GM10266 (cell line): ENCODE measurements at regions not wholly inside any gene's neighbourhood (a gene's known extent, or its start where the extent isn't known, plus 50 kb on each side); places are given as distances from the start of the nearest gene placed in this dataset.

Experiments
- DNase-seq: peaks from one replicate; pipeline ENCODE4 v3.0.0; 2012; ENCODE audit errors: extremely low spot score
- TF ChIP-seq, protein P1 (sequence below): IDR thresholded peaks from 2 replicates; pipeline ENCODE4 v1.5.1; 2012; ENCODE audit warnings: mild to moderate bottlenecking, low read depth; ENCODE audit not compliant: control insufficient read depth, insufficient read depth; ENCODE audit errors: missing control alignments

DNA sequence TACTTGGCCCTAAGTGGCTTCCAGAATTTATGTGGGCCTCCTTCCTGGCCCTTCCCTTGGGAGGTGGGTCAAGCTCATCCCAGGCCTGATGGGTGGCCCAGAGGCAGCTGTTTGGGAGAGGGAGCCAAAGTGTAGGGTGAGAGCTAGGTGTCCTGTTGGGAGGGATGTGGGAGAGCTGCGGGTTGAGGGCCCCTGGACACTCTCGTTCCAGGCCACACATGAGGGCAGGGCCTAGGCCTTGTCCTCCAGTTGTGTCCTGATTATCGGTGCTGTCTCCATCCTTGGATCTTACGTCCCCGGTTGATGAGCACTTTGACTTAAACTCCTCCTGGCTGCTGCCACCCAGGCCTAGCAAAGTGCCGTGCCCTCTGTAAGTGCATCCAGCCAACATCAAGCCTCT, 177.5 kb upstream of the VASH1 start:
- TF ChIP-seq, protein P1, sequence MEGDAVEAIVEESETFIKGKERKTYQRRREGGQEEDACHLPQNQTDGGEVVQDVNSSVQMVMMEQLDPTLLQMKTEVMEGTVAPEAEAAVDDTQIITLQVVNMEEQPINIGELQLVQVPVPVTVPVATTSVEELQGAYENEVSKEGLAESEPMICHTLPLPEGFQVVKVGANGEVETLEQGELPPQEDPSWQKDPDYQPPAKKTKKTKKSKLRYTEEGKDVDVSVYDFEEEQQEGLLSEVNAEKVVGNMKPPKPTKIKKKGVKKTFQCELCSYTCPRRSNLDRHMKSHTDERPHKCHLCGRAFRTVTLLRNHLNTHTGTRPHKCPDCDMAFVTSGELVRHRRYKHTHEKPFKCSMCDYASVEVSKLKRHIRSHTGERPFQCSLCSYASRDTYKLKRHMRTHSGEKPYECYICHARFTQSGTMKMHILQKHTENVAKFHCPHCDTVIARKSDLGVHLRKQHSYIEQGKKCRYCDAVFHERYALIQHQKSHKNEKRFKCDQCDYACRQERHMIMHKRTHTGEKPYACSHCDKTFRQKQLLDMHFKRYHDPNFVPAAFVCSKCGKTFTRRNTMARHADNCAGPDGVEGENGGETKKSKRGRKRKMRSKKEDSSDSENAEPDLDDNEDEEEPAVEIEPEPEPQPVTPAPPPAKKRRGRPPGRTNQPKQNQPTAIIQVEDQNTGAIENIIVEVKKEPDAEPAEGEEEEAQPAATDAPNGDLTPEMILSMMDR: no peak
- no peak for DNase-seq

DNA sequence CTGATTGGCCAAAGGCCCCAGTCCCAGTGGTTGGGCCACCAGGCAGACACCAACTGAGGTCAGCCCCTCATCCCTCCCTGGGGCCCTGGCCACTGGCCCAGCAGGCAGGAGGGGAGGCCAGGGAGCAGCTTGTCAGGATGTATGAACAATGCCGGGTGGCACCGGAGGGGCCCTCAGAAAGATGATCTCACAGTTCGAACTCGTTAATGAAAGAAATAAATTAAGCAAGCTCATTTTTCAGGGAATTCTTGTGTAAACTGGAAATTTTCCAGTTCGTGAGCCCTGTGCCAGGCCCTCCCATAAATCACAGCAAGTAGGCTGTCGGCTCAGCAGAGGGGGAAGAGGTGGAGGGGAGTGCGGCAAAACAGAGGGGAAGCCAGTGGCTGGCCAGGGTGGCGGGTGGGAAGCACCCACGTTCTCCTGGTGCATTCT, 177.0 kb upstream of the VASH1 start:
- TF ChIP-seq, protein P1: no peak
- no peak for DNase-seq

DNA sequence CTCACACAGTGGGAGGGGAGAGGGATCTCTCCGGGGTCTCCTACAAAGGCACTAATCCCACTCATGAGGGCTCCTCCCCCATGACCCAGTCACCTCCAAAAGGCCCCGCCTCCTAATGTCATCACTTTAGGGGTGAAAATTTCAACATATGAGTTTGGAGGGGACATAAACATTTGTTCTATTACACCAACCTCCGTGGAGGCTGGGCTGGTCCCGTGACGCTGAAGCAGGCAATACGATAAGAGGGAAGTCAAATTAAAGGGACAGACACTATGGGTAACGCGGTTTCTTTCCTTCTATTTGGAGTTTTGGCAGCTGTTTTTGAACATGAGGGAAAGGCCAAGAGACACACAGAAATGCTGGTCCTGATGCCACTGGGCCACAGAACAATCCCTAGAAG, 175.7 kb upstream of the VASH1 start:
- TF ChIP-seq, protein P1: no peak

DNA sequence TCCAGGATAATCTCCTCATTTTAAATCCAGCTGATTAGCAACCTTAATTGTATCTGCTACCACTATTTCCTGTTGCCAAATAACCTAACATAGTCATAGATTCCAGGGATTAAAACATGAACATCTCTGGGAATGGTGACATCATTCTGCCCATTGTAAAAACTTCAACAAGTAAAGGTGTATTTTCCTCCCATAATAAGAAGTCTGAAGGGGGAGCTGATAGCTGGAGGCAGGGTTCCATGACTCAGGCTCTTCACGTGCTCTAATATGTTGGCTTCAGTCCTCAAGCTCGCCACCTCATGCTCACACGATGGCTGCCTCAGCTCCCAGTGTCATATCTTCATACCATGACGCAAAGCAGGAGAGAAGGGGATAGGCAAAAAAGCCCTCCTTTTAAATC, 172.0 kb upstream of the VASH1 start:
- TF ChIP-seq, protein P1: no peak
- DNase-seq: no peak

More for the DNA sequence above, 175.7 kb upstream of the VASH1 start:
- DNase-seq: no peak

DNA sequence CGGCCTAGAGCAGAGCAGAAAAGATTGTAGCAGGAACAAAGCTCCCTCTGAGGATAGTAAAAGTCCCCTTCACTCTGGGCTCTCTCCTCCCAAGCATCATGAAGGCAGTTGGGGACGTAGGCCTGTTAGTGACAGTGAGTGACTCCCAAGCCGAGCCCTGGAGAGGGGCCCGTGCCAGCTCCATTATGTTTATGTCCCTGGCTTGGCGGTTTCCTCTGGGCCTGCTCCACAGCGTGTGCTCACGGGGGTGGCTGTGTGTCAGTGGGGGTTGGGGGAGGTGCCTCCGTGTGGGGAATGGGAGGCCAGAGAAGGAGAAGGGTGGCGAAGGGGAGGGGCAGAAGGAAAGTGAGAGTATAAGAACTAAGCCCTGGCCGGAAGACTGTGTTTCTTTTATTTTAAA, 170.0 kb upstream of the VASH1 start:
- DNase-seq: no peak
- TF ChIP-seq, protein P1: no peak

DNA sequence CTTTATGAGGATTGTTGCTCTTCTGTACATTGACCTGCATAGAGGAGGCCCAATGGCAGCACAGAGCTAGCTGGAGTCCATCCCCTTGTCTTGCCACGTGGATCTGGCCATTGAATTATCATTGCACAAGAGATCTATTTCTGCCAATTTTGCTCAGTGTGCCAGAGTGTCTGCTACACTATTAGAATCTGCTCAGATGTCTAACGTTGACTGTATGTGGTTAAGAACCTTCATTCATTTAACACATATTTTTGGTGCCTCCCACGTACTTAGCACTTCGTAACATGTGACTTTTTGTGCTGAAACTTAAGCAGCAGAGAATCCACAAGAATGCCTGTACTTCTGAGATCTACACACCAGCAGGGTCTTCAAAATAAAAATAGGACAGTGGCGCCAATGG, 166.0 kb upstream of the VASH1 start:
- TF ChIP-seq, protein P1: no peak

DNA sequence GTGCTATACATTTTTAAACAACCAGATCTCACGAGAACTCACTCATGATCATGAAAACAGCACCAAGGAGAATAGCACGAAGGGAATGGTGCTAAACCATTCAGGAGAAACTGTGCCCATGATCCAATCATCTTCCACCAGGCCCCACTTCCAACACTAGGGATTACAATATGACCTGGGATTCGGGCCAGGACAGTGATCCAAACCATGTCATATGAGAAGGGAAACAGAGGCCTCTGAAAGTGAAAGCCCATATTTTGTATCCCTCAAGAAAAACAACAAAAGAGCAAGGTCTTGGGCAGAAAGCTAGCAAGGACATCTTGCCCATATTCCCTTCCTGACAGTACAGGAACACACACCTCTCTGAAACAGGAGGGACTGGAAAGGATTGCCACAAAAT, 163.9 kb upstream of the VASH1 start:
- TF ChIP-seq, protein P1: no peak

More for the DNA sequence above, 166.0 kb upstream of the VASH1 start:
- no peak for DNase-seq

More for the DNA sequence above, 163.9 kb upstream of the VASH1 start:
- DNase-seq: no peak
